HL-60 (cell line): ENCODE measurements at regions not wholly inside any gene's neighbourhood (a gene's known extent, or its start where the extent isn't known, plus 50 kb on each side); places are given as distances from the start of the nearest gene placed in this dataset.

ENCODE experiments used
- CTCF ChIP-seq: IDR thresholded peaks from one replicate; pipeline ENCODE4 v1.5.1; 2011; ENCODE audit warnings: low read length, control low read depth, inconsistent platforms; ENCODE audit not compliant: insufficient read depth
- REST ChIP-seq: IDR thresholded peaks from 2 replicates; pipeline ENCODE4 v1.6.1; 2012; ENCODE audit warnings: low read depth; ENCODE audit not compliant: insufficient replicate concordance
- SPI1 ChIP-seq: IDR thresholded peaks from 2 replicates; pipeline ENCODE4 v1.6.1; 2012; ENCODE audit warnings: low read depth, mild to moderate bottlenecking, borderline replicate concordance

GRCh38 chr13:79859756-79860155 lies 378.8 kb downstream of the NDFIP2 start:
- TF ChIP-seq CTCF (no peak), REST (no peak), SPI1 (no peak)
